Hindlimb muscle (tissue), 1 donor: ENCODE measurements at regions not wholly inside any gene's neighbourhood (a gene's known extent, or its start where the extent isn't known, plus 50 kb on each side); places are given as distances from the start of the nearest gene placed in this dataset.

Experiments used
- DNase-seq: peaks from one replicate; pipeline ENCODE4 v3.0.0-alpha.2; 2013

GRCh38 chr13:23983671-23984070 lies 86.4 kb upstream of the C1QTNF9B start:
- DNase-seq: no peak

GRCh38 chr13:23984546-23984945 lies 87.2 kb upstream of the C1QTNF9B start:
- no peak for DNase-seq

- no peak for DNase-seq
Measured at GRCh38 chr13:23985060-23985459, 87.8 kb upstream of the C1QTNF9B start.

GRCh38 chr13:23985839-23986238 lies 88.5 kb upstream of the C1QTNF9B start:
- DNase-seq: no peak

GRCh38 chr13:23986619-23987018 lies 89.3 kb upstream of the C1QTNF9B start:
- DNase-seq: no peak

- no peak for DNase-seq
Measured at GRCh38 chr13:23987331-23987894, 90.1 kb upstream of the C1QTNF9B start.

- DNase-seq: no peak
Measured at GRCh38 chr13:23988546-23989122, 91.3 kb upstream of the C1QTNF9B start.

GRCh38 chr13:23990455-23990854 lies 93.2 kb upstream of the C1QTNF9B start:
- DNase-seq: no peak

- no peak for DNase-seq
Measured at GRCh38 chr13:23991119-23991518, 93.8 kb upstream of the C1QTNF9B start.

GRCh38 chr13:23992781-23993679 lies 95.7 kb upstream of the C1QTNF9B start:
- peak; percentile 42 for DNase-seq

- DNase-seq: no peak
Measured at GRCh38 chr13:23993680-23993985, 96.3 kb upstream of the C1QTNF9B start.

- no peak for DNase-seq
Measured at GRCh38 chr13:23995283-23996073, 98.2 kb upstream of the C1QTNF9B start.

GRCh38 chr13:23996456-23996855 lies 99.2 kb upstream of the C1QTNF9B start:
- no peak for DNase-seq

GRCh38 chr13:23999424-23999823 lies 102.1 kb upstream of the C1QTNF9B start:
- no peak for DNase-seq

GRCh38 chr13:24002206-24002815 lies 105.0 kb upstream of the C1QTNF9B start:
- DNase-seq: no peak

- no peak for DNase-seq
Measured at GRCh38 chr13:24004142-24004899, 107.0 kb upstream of the C1QTNF9B start.

GRCh38 chr13:24004971-24005370 lies 107.7 kb upstream of the C1QTNF9B start:
- no peak for DNase-seq

GRCh38 chr13:24005755-24006281 lies 108.5 kb upstream of the C1QTNF9B start:
- DNase-seq: no peak

GRCh38 chr13:24006520-24007248 lies 109.4 kb upstream of the C1QTNF9B start:
- DNase-seq: no peak

- DNase-seq: no peak
Measured at GRCh38 chr13:24007979-24008620, 110.8 kb upstream of the C1QTNF9B start.
